Activated gamma-delta T cell treated with Interleukin-2 at 50 U/mL for 16 hours (primary cell): ENCODE measurements at regions not wholly inside any gene's neighbourhood (a gene's known extent, or its start where the extent isn't known, plus 50 kb on each side); places are given as distances from the start of the nearest gene placed in this dataset.
"Not testable (repeated sequence)": the region's sequence is repeated elsewhere in the genome, so short reads cannot be mapped to it uniquely, and the experiment has no call there.

Experiments used
- DNase-seq: peaks from one replicate; pipeline ENCODE4 v3.0.0-alpha.2; 2020

DNA sequence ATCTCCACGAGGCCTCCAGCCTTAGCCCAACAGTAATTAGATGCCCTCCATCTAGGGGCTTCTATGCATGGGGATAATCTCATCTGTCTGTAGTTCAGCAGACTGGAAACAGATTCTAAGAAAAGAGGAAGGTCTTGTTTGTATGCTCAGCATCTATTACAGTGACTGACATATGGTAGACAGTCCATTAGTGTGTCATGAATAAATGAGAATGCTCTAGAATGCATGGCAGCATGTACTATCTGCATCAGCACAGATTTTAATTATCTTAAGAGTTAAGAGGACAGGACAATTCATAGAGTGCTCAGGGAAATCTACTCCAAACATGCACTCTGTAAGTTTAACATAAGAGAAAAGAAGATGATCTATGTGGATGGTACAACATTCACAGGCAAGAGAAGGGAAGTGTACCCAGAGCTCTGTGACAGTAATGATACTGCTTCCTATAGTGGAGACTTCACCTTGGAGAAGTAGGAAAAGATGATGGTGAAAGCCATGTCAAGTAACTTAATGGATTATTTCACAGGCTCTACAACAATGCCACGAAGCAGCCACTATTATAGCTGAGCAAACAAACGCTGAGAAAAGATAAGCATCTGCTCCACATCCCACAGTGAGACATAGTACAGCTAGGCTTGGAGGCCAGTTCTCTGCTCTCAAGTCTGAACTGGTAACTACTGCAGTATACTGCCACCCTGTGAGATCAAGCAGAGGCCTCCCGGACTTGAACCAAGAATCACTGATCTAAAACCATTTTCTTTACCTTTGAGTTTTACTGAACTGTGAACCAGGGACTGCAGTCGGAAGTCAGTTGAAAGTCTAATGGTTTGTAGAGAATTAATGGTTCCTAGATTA lies 309.2 kb upstream of the SPTLC3 start:
- DNase-seq: no peak

- DNase-seq: no peak
These were observed 308.1 kb upstream of the SPTLC3 start for GRCh38 chr20:12700701-12701100.

- DNase-seq: no peak
These were observed 306.5 kb upstream of the SPTLC3 start for GRCh38 chr20:12702312-12702711.

DNA sequence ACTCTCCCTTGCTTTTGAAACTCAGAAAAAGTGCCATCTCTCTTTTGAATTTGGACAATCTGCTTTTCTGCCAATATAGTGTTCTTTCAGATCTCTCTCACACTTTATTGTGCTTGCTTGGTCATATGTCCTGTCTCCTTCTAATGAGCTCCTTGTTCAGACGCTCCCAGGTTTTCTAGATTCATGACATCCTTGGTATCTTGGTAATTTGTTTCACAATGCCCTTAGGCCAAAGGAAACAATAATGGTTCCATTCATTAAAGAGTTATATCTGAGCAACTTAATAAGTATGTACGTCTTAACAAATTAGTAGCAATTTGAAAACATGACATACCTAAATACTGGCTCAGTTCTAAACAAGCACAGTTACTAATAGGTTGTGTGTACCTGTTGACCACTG lies 293.4 kb upstream of the SPTLC3 start:
- DNase-seq: no peak

DNA sequence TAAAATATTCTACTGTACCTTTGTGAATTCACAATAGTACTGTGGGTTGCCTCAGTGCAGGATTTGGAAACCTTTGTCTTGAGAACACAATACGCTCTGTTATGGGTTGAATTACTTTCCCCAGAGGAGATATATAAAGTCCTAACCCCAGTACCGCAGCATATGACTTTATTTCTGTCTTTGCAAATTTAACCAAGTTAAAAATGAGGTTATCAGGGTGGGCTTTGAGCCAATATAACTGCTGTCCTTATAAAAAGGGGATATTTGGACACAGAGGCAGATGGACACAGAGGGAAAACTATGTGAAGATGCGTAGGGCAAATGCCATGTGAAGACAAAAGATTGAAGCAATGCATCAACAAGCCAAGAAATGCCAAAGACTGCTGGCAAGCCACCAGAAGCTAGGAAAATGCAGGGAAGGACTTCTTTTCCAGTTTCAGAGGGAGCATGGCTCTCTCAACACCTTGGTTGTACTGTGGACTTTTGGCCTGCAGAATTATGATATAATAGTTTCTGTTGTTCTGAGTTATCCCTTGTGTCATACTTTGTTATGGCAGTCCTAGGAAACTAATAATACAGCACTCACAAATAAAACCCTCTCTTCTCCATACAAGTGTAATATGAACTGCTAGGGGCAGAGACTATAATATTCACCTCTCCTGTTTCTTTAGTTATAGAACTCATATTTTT lies 292.6 kb upstream of the SPTLC3 start:
- no peak for DNase-seq

GRCh38 chr20:12717061-12717460 lies 291.7 kb upstream of the SPTLC3 start:
- no peak for DNase-seq

DNA sequence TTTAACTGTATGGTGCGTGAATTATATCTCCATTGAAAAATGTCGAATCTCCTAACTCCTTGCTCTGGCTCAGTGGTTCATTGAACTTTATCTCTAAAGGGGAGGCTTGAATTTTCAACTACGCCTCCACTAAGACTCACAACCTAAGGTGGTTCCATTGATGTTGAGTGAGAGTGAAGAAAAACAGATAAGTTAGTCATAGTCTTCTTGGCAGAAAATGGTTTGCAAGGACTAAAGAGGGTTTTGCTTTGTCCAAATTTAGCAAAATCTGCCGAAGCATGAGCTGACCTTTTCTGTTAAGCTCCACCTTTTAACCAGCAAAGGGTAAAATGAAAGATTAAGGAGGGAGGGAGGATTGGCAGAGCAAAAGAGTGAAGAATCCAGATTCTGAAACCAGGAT lies 290.2 kb upstream of the SPTLC3 start:
- DNase-seq: no peak

GRCh38 chr20:12721636-12722035 lies 287.1 kb upstream of the SPTLC3 start:
- no peak for DNase-seq

DNA sequence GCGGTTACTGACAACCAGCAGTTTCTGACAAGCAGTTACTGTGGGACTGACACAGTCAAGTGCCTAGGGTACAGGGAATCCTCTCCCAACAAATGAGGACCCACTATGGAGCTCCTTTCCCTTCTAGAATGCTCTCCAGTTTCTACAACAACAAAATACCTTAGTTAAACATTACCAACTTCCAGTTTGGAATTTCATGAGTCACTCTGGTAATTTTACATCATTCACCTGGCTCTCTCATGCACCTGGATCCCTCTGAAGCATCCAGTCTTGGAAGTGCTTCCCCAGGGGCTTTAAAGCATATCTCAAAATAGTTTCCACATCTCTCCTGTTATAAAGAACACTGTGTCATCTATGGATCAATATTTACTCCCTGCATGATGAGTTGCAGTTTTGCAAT lies 286.7 kb upstream of the SPTLC3 start:
- no peak for DNase-seq

DNA sequence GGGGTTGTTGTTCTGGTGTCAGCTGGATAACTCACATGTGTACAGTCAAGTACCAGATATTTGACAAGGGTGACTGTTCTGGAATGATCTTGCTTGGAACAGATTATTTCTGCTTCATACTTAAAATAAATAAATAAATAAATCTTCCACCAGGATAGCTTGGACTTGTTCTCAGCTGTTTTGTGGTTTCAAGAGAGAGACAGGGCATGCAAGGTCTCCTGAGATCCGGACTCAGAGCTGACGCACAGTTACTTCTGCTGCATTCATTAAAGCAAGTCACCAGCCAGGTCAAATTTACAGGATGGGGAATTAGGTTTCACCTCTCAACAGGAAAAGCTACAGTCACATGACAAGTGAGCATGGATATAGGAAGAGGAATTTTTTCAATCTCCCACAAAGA lies 285.0 kb upstream of the SPTLC3 start:
- no peak for DNase-seq

DNA sequence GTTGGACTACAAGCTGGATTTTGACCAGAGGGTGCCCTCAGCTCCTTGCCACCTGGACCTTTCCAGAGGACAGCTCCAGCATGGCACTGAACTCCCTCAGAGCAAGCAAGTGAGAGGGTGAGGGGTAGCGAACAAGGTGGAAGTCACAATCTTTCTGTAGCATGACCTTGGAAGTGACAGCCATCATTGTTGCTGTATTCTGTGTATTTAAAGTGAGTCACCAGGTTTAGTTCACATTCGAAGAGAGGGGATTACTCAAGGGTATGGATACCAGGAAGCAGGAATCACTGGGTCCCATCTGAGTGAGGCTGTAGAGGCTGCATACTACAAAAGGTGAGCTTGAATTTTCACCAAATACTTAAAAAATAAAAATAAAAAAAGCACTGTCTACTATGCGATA lies 280.0 kb upstream of the SPTLC3 start:
- no peak for DNase-seq

DNA sequence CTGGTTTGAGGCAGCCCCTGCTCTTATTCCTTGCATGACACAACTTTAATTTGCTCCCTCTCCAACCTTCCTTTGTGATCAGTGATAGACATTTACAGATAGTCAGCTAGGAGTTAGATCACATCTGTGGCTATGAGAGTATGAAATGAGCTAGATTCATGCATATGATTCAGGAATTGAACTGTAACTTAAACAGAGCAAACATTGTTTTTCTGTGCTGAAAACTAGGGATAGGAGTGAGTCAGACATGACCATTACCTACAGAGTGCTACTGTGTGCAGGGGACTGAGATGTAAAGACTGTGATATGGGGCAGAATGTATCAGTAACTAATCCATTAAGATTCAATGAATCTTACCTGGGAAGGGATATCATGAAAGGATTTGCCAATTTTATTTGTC lies 279.4 kb upstream of the SPTLC3 start:
- no peak for DNase-seq

GRCh38 chr20:12733811-12734210 lies 275.0 kb upstream of the SPTLC3 start:
- DNase-seq: no peak

DNA sequence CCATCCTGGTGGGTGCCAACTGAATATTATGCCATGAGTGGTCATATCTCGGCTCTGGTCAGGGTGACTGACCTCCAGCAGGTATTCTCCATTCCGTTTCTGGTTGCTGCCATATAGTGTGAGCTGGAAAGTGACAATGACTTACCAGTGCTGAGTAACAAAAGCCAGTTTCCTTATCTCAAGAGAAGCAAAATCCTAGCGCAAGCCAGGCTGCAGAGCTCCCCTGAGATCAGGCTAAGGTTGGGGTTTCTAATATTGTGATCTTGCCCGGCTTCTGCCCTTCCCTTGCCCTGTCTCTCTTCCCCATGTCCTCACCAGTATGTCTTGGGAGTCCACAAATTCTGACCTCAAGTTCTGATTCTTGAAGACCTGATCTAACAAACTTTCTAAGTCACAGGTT lies 271.3 kb upstream of the SPTLC3 start:
- DNase-seq: no peak

GRCh38 chr20:12737900-12738299 lies 270.9 kb upstream of the SPTLC3 start:
- no peak for DNase-seq

DNA sequence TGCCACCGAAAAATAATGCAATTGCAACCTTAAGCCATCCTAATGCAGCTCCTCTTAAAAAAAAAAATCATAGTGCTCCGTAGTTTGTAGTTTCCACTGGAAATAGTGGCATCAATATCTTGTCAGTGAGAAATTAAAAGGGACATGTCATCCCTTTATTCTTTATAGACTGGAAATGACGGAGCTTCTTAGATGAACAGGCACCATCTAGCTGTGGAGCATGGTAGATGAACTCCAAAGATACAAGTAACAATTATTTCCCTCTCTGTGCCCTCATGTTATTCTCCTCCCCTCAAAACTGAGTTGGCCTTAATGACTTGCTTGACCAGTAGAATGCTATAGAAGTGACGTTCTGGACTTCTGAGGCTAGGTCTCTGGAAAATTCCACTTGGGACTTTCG lies 268.1 kb upstream of the SPTLC3 start:
- DNase-seq: no peak

DNA sequence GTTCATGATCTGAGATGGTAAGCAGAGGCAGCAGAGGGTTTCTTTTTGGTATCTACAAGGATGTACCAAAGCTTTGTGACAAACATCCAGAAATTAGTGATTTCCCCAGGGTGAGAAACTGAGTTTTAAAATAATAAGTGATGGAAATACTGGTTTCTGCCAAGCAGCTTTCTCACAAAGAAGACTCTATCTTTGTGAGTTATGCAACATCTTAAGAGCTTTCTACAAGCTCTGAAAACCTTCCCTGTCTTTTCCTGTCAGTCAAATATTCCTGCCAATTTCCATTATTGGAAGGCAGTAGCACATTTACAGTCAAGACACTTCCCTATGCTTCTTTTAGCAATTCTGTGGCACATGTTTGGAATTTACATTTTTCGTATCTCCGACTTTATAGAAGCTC lies 264.7 kb upstream of the SPTLC3 start:
- no peak for DNase-seq

- DNase-seq: no peak
These were observed 260.3 kb upstream of the SPTLC3 start for GRCh38 chr20:12748359-12748994.

- no peak for DNase-seq
These were observed 258.6 kb upstream of the SPTLC3 start for GRCh38 chr20:12750221-12750620.

DNA sequence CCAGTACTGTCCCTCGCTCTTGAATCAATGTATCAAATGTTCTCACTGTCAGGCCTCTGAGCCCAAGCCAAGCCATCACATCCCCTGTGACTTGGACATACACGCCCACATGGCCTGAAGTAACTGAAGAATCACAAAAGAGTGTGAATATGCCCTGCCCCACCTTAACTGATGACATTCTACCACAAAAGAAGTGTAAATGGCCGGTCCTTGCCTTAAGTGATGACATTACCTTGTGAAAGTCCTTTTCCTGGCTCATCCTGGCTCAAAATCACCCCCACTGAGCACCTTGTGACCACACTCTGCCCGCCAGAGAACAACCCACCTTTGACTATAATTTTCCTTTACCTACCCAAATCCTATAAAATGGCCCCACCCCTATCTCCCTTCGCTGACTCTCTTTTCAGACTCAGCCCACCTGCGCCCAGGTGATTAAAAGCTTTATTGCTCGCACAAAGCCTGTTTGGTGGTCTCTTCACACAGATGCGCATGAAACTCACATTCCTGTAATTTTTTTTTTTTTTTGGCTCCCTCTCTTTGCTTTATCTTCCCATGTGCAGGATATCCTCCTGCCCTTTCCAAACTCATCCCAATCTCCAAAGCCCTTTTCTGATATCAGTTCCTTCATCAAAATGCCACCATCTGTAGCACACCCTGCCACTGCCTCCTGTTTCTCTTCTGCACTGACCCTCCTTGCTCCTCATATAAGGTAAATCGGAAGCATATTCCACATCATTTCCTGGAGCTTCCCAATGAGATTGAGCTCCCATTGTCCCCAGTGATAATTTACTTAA lies 255.7 kb upstream of the SPTLC3 start:
- not testable (repeated sequence) for DNase-seq

DNA sequence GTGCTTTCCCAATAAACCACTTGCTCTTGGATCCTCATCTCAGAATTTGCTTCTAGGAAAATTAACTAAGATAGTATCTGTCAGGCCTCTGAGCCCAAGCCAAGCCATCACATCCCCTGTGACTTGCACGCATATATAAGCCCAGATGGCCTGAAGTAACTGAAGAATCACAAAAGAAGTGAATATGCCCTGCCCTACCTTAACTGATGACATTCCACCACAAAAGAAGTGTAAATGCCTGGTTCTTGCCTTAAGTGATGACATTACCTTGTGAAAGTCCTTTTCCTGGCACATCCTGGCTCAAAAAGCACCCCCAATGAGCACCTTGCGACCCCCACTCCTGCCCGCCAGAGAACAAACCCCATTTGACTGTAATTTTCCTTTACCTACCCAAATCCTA lies 255.0 kb upstream of the SPTLC3 start:
- not testable (repeated sequence) for DNase-seq

- not testable (repeated sequence) for DNase-seq
These were observed 249.3 kb upstream of the SPTLC3 start for GRCh38 chr20:12759493-12759892.

DNA sequence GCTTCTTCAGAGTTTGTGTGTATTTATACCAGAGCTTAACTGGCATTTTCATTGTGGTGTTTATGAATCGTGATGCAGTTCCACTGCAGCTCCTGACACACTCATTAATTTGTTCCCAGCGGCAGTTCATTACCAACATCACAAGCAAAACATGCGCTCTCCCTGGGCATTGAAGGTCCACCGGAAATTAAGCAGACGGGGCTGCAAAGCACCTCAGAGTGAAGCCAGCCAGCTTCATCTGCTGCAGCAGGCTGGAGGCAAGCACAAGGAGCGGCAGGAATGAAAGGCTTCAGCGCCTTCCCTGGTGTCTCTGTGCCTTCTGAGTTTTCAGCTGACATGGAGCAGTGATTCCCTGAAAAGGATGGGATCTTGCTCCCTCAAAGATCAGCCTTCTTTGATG lies 246.0 kb upstream of the SPTLC3 start:
- no peak for DNase-seq
